GM12875 (cell line): ENCODE measurements at regions not wholly inside any gene's neighbourhood (a gene's known extent, or its start where the extent isn't known, plus 50 kb on each side); places are given as distances from the start of the nearest gene placed in this dataset.

ENCODE experiments used
- H3K4me3 ChIP-seq: one replicate; pipeline ENCODE4 v1.5.1; 2011; ENCODE audit warnings: low read depth, low read length, control low read depth
- CTCF ChIP-seq: IDR thresholded peaks from 2 replicates; pipeline ENCODE4 v1.5.1; 2011; ENCODE audit warnings: low read depth, mild to moderate bottlenecking, control low read depth, inconsistent platforms, low read length, moderate library complexity, borderline replicate concordance; ENCODE audit not compliant: insufficient read depth

DNA sequence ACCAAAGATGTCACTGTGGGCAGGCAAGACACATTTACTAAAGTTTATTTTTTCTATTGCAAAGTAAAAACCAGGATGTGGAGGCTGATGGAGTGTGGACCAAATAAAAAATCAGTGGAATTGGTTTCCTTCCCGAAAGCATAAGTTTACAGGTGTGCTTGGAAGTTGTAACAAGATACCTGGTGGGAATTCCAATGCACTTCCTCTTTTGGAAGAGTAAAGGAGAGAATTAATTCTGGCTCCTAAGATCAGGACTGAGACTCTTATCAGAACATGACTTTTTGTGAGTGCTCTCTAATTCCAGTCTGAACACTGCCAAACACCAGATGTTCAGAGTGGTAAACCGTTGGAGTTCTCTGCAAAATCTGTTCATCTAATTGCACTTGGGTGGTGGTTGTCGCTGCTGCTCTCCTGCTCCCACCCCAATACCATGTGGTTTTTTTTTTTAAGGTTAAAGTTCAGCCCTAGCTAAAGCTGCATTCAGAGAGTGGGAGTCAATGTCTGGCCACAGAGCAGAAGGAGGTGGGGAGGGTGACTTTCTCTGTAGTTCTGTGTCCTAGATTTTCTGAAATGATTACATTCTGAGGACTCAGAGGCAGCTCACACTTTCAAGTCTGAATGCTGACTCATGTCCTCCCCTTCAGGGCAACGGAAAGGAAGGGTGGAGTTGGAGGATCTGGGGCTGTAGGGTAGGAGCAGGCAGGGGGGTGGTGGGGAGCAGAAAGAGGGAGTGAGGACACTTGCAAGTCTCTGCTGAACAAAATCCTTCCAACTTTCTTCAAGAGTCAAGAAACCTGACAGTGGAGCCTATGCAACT lies 275.8 kb upstream of the PRDM1 start:
- TF ChIP-seq CTCF: no peak
- no peak overlapping the region for H3K4me3 ChIP-seq

GRCh38 chr6:105808571-105808970 lies 277.6 kb upstream of the PRDM1 start:
- no peak overlapping the region for H3K4me3 ChIP-seq
- no peak for TF ChIP-seq CTCF

- TF ChIP-seq CTCF: no peak
- H3K4me3 ChIP-seq: no peak overlapping the region
These were observed 278.2 kb upstream of the PRDM1 start for GRCh38 chr6:105807905-105808304.

- TF ChIP-seq CTCF: no peak
- H3K4me3 ChIP-seq: no peak overlapping the region
These were observed 279.6 kb upstream of the PRDM1 start for GRCh38 chr6:105806486-105806920.

- TF ChIP-seq CTCF: no peak
These were observed 280.6 kb upstream of the PRDM1 start for GRCh38 chr6:105805501-105806023.

GRCh38 chr6:105804424-105804823 lies 281.7 kb upstream of the PRDM1 start:
- no peak for TF ChIP-seq CTCF
- no peak overlapping the region for H3K4me3 ChIP-seq

More at GRCh38 chr6:105805501-105806023, 280.6 kb upstream of the PRDM1 start:
- H3K4me3 ChIP-seq: no peak overlapping the region

DNA sequence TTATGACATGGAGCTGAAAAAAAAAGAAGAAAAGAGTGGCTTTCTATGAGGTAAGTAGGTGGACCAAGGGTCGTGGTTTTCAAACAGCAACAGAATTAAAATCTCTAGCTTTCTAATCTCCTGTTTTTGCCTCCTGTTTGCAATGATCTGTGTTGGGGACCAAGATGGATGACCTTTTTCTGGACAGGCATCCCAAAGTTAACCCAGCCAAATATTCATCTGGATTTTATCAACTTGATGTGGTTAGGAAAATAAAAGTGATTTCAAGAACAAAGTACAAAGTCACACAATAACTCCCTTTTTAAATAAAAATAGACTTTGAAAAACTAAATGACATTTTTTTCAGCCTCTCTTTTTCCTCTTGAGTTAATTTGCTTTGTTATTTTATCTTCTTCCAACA lies 282.1 kb upstream of the PRDM1 start:
- no peak overlapping the region for H3K4me3 ChIP-seq
- no peak for TF ChIP-seq CTCF
